GM12878 (cell line): ENCODE measurements at regions not wholly inside any gene's neighbourhood (a gene's known extent, or its start where the extent isn't known, plus 50 kb on each side); places are given as distances from the start of the nearest gene placed in this dataset.

Experiments
- ATAC-seq: fragments of 200-7000 bp; cut with Tn5 transposase; 3 replicates; pipeline ENCODE4 v1.9.1; 2020; ENCODE audit warnings: mild to moderate bottlenecking, moderate library complexity
- BruUV-seq: library from RNA; stranded (reverse); fragments of 400-500 nt; replicated peaks from 2 replicates; lab custom pipeline; 2021; lab: Mats Ljungman, UMichigan
- CTCF ChIA-PET: fragments of 300-600 bp; sonication (Branson Sonifier 250); formaldehyde crosslinking; extraction: SDS; loops from one replicate; lab custom pipeline; 2021; ENCODE audit warnings: inconsistent platforms; lab: Yijun Ruan, JAX
- POLR2A ChIA-PET: fragments of 350-600 bp; formaldehyde crosslinking; extraction: SDS; loops from one replicate; lab custom pipeline; 2021; ENCODE audit warnings: inconsistent platforms; lab: Charles Lee
- RAD21 ChIA-PET: fragments of 300-600 bp; sonication (Branson Sonifier 250); formaldehyde crosslinking; loops from one replicate; lab custom pipeline; 2023; ENCODE audit warnings: antibody characterized with exemption; ENCODE audit not compliant: unreplicated experiment; lab: Charles Lee
- SMC1A ChIA-PET: fragments of 300-600 bp; sonication (Branson Sonifier 250); formaldehyde crosslinking; loops from one replicate; lab custom pipeline; 2023; ENCODE audit not compliant: unreplicated experiment, uncharacterized antibody; lab: Charles Lee
- DNase-seq: peaks from one replicate; pipeline ENCODE4 v3.0.0-alpha.2; 2011; ENCODE audit warnings: low read depth, low spot score
- FAIRE-seq: peaks from 3 replicates; lab custom pipeline; 2011; peaks lifted over from hg19 to GRCh38; lab: Jason Lieb, UNC
- H2AFZ ChIP-seq: 2 replicates; pipeline ENCODE4 v1.6.0; 2011; ENCODE audit warnings: low read depth, low read length, control low read depth; ENCODE audit not compliant: control insufficient read depth
- H3K27ac ChIP-seq: 2 replicates; pipeline ENCODE4 v1.5.1; 2011; ENCODE audit warnings: control low read depth; ENCODE audit not compliant: control insufficient read depth, insufficient read depth
- H3K27me3 ChIP-seq, 2 experiments: replicated peaks in 1 of 2; 2 replicates each; pipeline versions ENCODE4 v1.6.0 to v1.6.1; 2011; ENCODE audit warnings: low read length in 1 of 2; ENCODE audit not compliant: control insufficient read depth in 2 of 2, insufficient read depth in 2 of 2
- H3K36me3 ChIP-seq, 2 experiments: 2 replicates each; pipeline ENCODE4 v1.5.1; 2011; ENCODE audit warnings: low read length in 1 of 2; ENCODE audit not compliant: control insufficient read depth in 2 of 2, insufficient read depth in 2 of 2
- H3K4me1 ChIP-seq: 2 replicates; pipeline ENCODE4 v1.6.1; 2011; ENCODE audit warnings: mild to moderate bottlenecking, low read length, moderate library complexity, mixed read lengths; ENCODE audit not compliant: control insufficient read depth, insufficient read depth
- H3K4me2 ChIP-seq: 2 replicates; pipeline ENCODE4 v1.6.0; 2011; ENCODE audit warnings: control low read depth; ENCODE audit not compliant: control insufficient read depth, insufficient read depth
- H3K4me3 ChIP-seq: fragments of 200-600 bp; sonication (generic); 2 replicates; pipeline ENCODE4 v1.5.1; 2016
- H3K79me2 ChIP-seq: 2 replicates; pipeline ENCODE4 v1.6.0; 2011; ENCODE audit warnings: low read length; ENCODE audit not compliant: control insufficient read depth, insufficient read depth
- H3K9ac ChIP-seq: 2 replicates; pipeline ENCODE4 v1.8.0; 2011; ENCODE audit warnings: low read length, control low read depth, mixed read lengths; ENCODE audit not compliant: control insufficient read depth, insufficient read depth
- H3K9me3 ChIP-seq: replicated peaks from 3 replicates; pipeline ENCODE4 v1.5.1; 2011; ENCODE audit warnings: mild to moderate bottlenecking, low read length; ENCODE audit not compliant: control insufficient read depth, insufficient read depth
- H4K20me1 ChIP-seq: 2 replicates; pipeline ENCODE4 v1.6.0; 2011; ENCODE audit not compliant: control insufficient read depth, insufficient read depth
- BMI1 ChIP-seq: fragments of 450-650 bp; IDR thresholded peaks from 2 replicates; pipeline ENCODE4 v1.6.1; 2016; ENCODE audit warnings: mild to moderate bottlenecking, moderate library complexity, borderline replicate concordance
- EED ChIP-seq: sonication (generic); IDR thresholded peaks from 2 replicates; pipeline ENCODE4 v1.6.1; 2016; ENCODE audit warnings: antibody characterized with exemption, low read depth
- ETV6 ChIP-seq, 2 experiments: fragments of 450-650 bp in 1 of 2; IDR thresholded peaks in 1 of 2; conservative IDR thresholded peaks in 1 of 2; 2 replicates each; pipeline ENCODE4 v1.6.1; 2014; ENCODE audit warnings: antibody characterized with exemption in 1 of 2, borderline replicate concordance in 1 of 2, low read depth in 1 of 2, mild to moderate bottlenecking in 1 of 2, moderate library complexity in 1 of 2
- HCFC1 ChIP-seq: fragments of 150-350 bp; IDR thresholded peaks from 2 replicates; pipeline ENCODE4 v1.6.1; 2014; ENCODE audit warnings: low read length
- HDAC2 ChIP-seq: fragments of 200-600 bp; sonication (generic); IDR thresholded peaks from 2 replicates; pipeline ENCODE4 v1.6.1; 2017
- JUNB ChIP-seq: IDR thresholded peaks from 2 replicates; pipeline ENCODE4 v1.6.1; 2016; ENCODE audit warnings: antibody characterized with exemption, mild to moderate bottlenecking
- NFYA ChIP-seq: IDR thresholded peaks from 2 replicates; pipeline ENCODE4 v1.6.1; 2011; ENCODE audit warnings: low read depth, mild to moderate bottlenecking, low read length, improper control_type of control experiment, borderline replicate concordance
- SIX5 ChIP-seq: IDR thresholded peaks from 2 replicates; pipeline ENCODE4 v1.6.1; 2011; ENCODE audit warnings: mild to moderate bottlenecking, low read depth, low read length, moderate library complexity; ENCODE audit not compliant: severe bottlenecking
- SMAD5 ChIP-seq: IDR thresholded peaks from 2 replicates; pipeline ENCODE4 v1.6.1; 2016; ENCODE audit warnings: antibody characterized with exemption, low read depth
- TBL1XR1 ChIP-seq: IDR thresholded peaks from 2 replicates; pipeline ENCODE4 v1.6.1; 2012; ENCODE audit warnings: low read depth, low read length, improper control_type of control experiment
- ZBTB4 ChIP-seq: fragments of 450-650 bp; formaldehyde crosslinking; IDR thresholded peaks from 2 replicates; pipeline ENCODE4 v1.4.0; 2022; ENCODE audit warnings: mild to moderate bottlenecking, moderate library complexity
- ZSCAN29 ChIP-seq: fragments of 450-650 bp; IDR thresholded peaks from 2 replicates; pipeline ENCODE4 v1.6.1; 2017; ENCODE audit warnings: mild to moderate bottlenecking, moderate library complexity
- in situ Hi-C: fragments of 300-500 bp; cut with MboI; formaldehyde crosslinking; loops from 9 replicates; pipeline ENCODE4 v1.14.3; 2018; ENCODE audit warnings: mixed read lengths
- intact Hi-C: fragments of 100-400 bp; cut with micrococcal nuclease; formaldehyde crosslinking; loops from one replicate; pipeline ENCODE4 v1.14.2; 2022; ENCODE audit not compliant: unreplicated experiment
- TF ChIP-seq, protein P1 (sequence below): fragments of 450-650 bp; IDR thresholded peaks from 2 replicates; pipeline ENCODE4 v1.6.1; 2018; ENCODE audit warnings: mild to moderate bottlenecking, low read depth, moderate library complexity; ENCODE audit not compliant: partially characterized antibody
- TF ChIP-seq, protein P2 (sequence below): IDR thresholded peaks from 2 replicates; pipeline ENCODE4 v1.6.1; 2012; ENCODE audit warnings: improper control_type of control experiment, low read depth, low read length; ENCODE audit not compliant: insufficient replicate concordance

GRCh38 chr5:53416144-53416738 is 64.2 kb upstream of the FST start:
- CTCF ChIA-PET, result interaction anchor here (0.6 kb wide), 1 partner anchor 12 kb away, joined by 3 read pairs; no protein-coding TSS in a partner anchor
- ATAC-seq, result peak; percentile 65
- Histone ChIP-seq H3K27me3 (no peaks in the 10 kb centered on the region), H2AFZ (no peak overlapping the region), H3K9ac (no peak overlapping the region), H3K9me3 (no peaks in the 10 kb centered on the region), H3K79me2 (no peaks in the 10 kb centered on the region), H4K20me1 (no peaks in the 10 kb centered on the region), H3K4me2 (no peak overlapping the region), H3K4me3 (no peak overlapping the region), H3K36me3 (no peaks in the 10 kb centered on the region), H3K4me1 (no peaks in the 10 kb centered on the region), H3K27ac (no peak overlapping the region)
- BruUV-seq, result no TSS peak
- POLR2A ChIA-PET, result no interaction called here
- SMC1A ChIA-PET, result no interaction called here
- in situ Hi-C loops (no loop called here), intact Hi-C loops (no loop called here)
- RAD21 ChIA-PET, result no interaction called here
- no peak for FAIRE-seq
- DNase-seq, result no peak
- TF ChIP-seq BMI1 (no peak), NFYA (no peak), HCFC1 (0 out of 2 replicates have a peak, but pooled peaks have one; percentile 32), HDAC2 (no peak), JUNB (peak; percentile 44), EED (no peak), ZBTB4 (CRISPR knock-in tag) (no peak), ETV6 (conservative IDR thresholded peaks at IDR 0.05 in 1 of 2, IDR thresholded peaks at IDR 0.05 in 1 of 2; ENCODE audit: borderline replicate concordance in 1 of 2, low read depth in 1 of 2) (no peak), SMAD5 (no peak), ZSCAN29 (no peak), TBL1XR1 (no peak), SIX5 (peak; percentile 52)
- TF ChIP-seq, protein P1, sequence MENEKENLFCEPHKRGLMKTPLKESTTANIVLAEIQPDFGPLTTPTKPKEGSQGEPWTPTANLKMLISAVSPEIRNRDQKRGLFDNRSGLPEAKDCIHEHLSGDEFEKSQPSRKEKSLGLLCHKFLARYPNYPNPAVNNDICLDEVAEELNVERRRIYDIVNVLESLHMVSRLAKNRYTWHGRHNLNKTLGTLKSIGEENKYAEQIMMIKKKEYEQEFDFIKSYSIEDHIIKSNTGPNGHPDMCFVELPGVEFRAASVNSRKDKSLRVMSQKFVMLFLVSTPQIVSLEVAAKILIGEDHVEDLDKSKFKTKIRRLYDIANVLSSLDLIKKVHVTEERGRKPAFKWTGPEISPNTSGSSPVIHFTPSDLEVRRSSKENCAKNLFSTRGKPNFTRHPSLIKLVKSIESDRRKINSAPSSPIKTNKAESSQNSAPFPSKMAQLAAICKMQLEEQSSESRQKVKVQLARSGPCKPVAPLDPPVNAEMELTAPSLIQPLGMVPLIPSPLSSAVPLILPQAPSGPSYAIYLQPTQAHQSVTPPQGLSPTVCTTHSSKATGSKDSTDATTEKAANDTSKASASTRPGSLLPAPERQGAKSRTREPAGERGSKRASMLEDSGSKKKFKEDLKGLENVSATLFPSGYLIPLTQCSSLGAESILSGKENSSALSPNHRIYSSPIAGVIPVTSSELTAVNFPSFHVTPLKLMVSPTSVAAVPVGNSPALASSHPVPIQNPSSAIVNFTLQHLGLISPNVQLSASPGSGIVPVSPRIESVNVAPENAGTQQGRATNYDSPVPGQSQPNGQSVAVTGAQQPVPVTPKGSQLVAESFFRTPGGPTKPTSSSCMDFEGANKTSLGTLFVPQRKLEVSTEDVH, result no peak
- TF ChIP-seq, protein P2, sequence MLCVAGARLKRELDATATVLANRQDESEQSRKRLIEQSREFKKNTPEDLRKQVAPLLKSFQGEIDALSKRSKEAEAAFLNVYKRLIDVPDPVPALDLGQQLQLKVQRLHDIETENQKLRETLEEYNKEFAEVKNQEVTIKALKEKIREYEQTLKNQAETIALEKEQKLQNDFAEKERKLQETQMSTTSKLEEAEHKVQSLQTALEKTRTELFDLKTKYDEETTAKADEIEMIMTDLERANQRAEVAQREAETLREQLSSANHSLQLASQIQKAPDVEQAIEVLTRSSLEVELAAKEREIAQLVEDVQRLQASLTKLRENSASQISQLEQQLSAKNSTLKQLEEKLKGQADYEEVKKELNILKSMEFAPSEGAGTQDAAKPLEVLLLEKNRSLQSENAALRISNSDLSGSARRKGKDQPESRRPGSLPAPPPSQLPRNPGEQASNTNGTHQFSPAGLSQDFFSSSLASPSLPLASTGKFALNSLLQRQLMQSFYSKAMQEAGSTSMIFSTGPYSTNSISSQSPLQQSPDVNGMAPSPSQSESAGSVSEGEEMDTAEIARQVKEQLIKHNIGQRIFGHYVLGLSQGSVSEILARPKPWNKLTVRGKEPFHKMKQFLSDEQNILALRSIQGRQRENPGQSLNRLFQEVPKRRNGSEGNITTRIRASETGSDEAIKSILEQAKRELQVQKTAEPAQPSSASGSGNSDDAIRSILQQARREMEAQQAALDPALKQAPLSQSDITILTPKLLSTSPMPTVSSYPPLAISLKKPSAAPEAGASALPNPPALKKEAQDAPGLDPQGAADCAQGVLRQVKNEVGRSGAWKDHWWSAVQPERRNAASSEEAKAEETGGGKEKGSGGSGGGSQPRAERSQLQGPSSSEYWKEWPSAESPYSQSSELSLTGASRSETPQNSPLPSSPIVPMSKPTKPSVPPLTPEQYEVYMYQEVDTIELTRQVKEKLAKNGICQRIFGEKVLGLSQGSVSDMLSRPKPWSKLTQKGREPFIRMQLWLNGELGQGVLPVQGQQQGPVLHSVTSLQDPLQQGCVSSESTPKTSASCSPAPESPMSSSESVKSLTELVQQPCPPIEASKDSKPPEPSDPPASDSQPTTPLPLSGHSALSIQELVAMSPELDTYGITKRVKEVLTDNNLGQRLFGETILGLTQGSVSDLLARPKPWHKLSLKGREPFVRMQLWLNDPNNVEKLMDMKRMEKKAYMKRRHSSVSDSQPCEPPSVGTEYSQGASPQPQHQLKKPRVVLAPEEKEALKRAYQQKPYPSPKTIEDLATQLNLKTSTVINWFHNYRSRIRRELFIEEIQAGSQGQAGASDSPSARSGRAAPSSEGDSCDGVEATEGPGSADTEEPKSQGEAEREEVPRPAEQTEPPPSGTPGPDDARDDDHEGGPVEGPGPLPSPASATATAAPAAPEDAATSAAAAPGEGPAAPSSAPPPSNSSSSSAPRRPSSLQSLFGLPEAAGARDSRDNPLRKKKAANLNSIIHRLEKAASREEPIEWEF, result no peak
